ENCODE measurements at regions not wholly inside any gene's neighbourhood (a gene's known extent, or its start where the extent isn't known, plus 50 kb on each side); places are given as distances from the start of the nearest gene placed in this dataset.

- no peak overlapping the region for H3K27ac ChIP-seq (ENCODE audit: low read depth, low read length)
- no peak overlapping the region for H3K4me2 ChIP-seq (ENCODE audit: low read length)
- no peaks in the 10 kb centered on the region for H3K4me1 ChIP-seq (ENCODE audit: control insufficient read depth, low read length)
Observed at GRCh38 chr7:13834328-13834761, 155.1 kb downstream of the ETV1 start.

GRCh38 chr7:13835442-13835841 is 154.0 kb downstream of the ETV1 start:
- Histone ChIP-seq H3K9me3 (ENCODE audit: control insufficient read depth, insufficient read depth, low read length) (no peaks in the 10 kb centered on the region; the same call in 1 of the 2 replicates), H3K79me2 (ENCODE audit: control insufficient read depth, low read length) (no peaks in the 10 kb centered on the region), H3K9me2 (replicated peaks; ENCODE audit: control insufficient read depth, low read length) (no peaks in the 10 kb centered on the region), H3K4me3 (ENCODE audit: low read length) (no peak overlapping the region), H3F3A (ENCODE audit: control insufficient read depth, insufficient read depth) (no peaks in the 10 kb centered on the region), H3K27ac (ENCODE audit: low read depth, low read length) (no peak overlapping the region), H3K27me3 (ENCODE audit: control insufficient read depth, low read length) (no peaks in the 10 kb centered on the region), H3K4me2 (ENCODE audit: low read length) (no peak overlapping the region), H3K36me3 (ENCODE audit: control insufficient read depth, low read length) (no peaks in the 10 kb centered on the region), H3K4me1 (ENCODE audit: control insufficient read depth, low read length) (no peaks in the 10 kb centered on the region), H4K20me1 (ENCODE audit: control insufficient read depth, insufficient read depth, low read depth, low read length) (no peaks in the 10 kb centered on the region)
- no peak for TF ChIP-seq CTCF (IDR thresholded peaks at IDR 0.05; ENCODE audit: low read depth, low read length, poor library complexity, severe bottlenecking)
- no peak for TF ChIP-seq EZH2phosphoT487 (IDR thresholded peaks at IDR 0.05; ENCODE audit: borderline replicate concordance, low read length)

More at GRCh38 chr7:13834328-13834761, 155.1 kb downstream of the ETV1 start:
- Histone ChIP-seq H4K20me1 (ENCODE audit: control insufficient read depth, insufficient read depth, low read depth, low read length) (no peaks in the 10 kb centered on the region), H3K9me2 (replicated peaks; ENCODE audit: control insufficient read depth, low read length) (no peaks in the 10 kb centered on the region), H3K27me3 (ENCODE audit: control insufficient read depth, low read length) (no peaks in the 10 kb centered on the region), H3K36me3 (ENCODE audit: control insufficient read depth, low read length) (no peaks in the 10 kb centered on the region), H3K4me3 (ENCODE audit: low read length) (no peak overlapping the region), H3K9me3 (ENCODE audit: control insufficient read depth, insufficient read depth, low read length) (no peaks in the 10 kb centered on the region; the same call in 1 of the 2 replicates), H3F3A (ENCODE audit: control insufficient read depth, insufficient read depth) (no peaks in the 10 kb centered on the region), H3K79me2 (ENCODE audit: control insufficient read depth, low read length) (no peaks in the 10 kb centered on the region)
- no peak for TF ChIP-seq EZH2phosphoT487 (IDR thresholded peaks at IDR 0.05; ENCODE audit: borderline replicate concordance, low read length)
- TF ChIP-seq CTCF (IDR thresholded peaks at IDR 0.05; ENCODE audit: low read depth, low read length, poor library complexity, severe bottlenecking), result no peak

- TF ChIP-seq CTCF (IDR thresholded peaks at IDR 0.05; ENCODE audit: low read depth, low read length, poor library complexity, severe bottlenecking), result no peak
- no peak for TF ChIP-seq EZH2phosphoT487 (IDR thresholded peaks at IDR 0.05; ENCODE audit: borderline replicate concordance, low read length)
- H4K20me1 ChIP-seq (ENCODE audit: control insufficient read depth, insufficient read depth, low read depth, low read length), result no peaks in the 10 kb centered on the region
- H3K4me2 ChIP-seq (ENCODE audit: low read length), result no peak overlapping the region
- no peaks in the 10 kb centered on the region for H3K36me3 ChIP-seq (ENCODE audit: control insufficient read depth, low read length)
- H3K27ac ChIP-seq (ENCODE audit: low read depth, low read length), result no peak overlapping the region
- H3K4me3 ChIP-seq (ENCODE audit: low read length), result no peak overlapping the region
- no peaks in the 10 kb centered on the region for H3K4me1 ChIP-seq (ENCODE audit: control insufficient read depth, low read length)
- no peaks in the 10 kb centered on the region for H3K9me2 ChIP-seq (replicated peaks; ENCODE audit: control insufficient read depth, low read length)
- H3F3A ChIP-seq (ENCODE audit: control insufficient read depth, insufficient read depth), result no peaks in the 10 kb centered on the region
- no peaks in the 10 kb centered on the region; the same call in 1 of the 2 replicates for H3K9me3 ChIP-seq (ENCODE audit: control insufficient read depth, insufficient read depth, low read length)
- H3K27me3 ChIP-seq (ENCODE audit: control insufficient read depth, low read length), result no peaks in the 10 kb centered on the region
- no peaks in the 10 kb centered on the region for H3K79me2 ChIP-seq (ENCODE audit: control insufficient read depth, low read length)
Observed at GRCh38 chr7:13839063-13839462, 150.4 kb downstream of the ETV1 start.

Measured in DOHH2 (cell line).